ENCODE measurements at regions not wholly inside any gene's neighbourhood (a gene's known extent, or its start where the extent isn't known, plus 50 kb on each side); places are given as distances from the start of the nearest gene placed in this dataset.

DNA sequence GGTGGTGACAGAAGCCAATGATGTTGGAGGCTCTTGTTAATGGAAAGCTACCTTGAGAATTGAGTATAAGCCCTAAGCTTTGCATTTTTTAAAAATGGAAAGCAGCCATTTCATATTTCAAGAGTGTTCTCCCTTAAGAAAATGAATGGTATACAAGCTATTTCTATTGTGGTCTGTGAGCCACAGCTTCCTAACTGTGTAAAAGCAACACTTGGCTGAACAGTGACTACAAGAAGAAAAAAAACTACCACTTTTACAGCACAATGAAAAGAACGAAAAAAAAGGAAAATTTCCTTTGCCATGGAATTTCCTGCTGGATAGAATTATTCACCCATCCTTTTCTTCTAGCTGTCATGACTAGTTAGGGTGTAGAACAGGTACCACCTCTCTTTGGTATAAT lies 397.1 kb upstream of the BTBD3 start:
- DNase-seq (ENCODE audit: low read depth): no peak
- no peak overlapping the region for H3K4me3 ChIP-seq (ENCODE audit: low read length)
- TF ChIP-seq, protein P1, sequence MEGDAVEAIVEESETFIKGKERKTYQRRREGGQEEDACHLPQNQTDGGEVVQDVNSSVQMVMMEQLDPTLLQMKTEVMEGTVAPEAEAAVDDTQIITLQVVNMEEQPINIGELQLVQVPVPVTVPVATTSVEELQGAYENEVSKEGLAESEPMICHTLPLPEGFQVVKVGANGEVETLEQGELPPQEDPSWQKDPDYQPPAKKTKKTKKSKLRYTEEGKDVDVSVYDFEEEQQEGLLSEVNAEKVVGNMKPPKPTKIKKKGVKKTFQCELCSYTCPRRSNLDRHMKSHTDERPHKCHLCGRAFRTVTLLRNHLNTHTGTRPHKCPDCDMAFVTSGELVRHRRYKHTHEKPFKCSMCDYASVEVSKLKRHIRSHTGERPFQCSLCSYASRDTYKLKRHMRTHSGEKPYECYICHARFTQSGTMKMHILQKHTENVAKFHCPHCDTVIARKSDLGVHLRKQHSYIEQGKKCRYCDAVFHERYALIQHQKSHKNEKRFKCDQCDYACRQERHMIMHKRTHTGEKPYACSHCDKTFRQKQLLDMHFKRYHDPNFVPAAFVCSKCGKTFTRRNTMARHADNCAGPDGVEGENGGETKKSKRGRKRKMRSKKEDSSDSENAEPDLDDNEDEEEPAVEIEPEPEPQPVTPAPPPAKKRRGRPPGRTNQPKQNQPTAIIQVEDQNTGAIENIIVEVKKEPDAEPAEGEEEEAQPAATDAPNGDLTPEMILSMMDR (IDR thresholded peaks at IDR 0.05; ENCODE audit: insufficient read depth, low read depth, low read length, missing control alignments): no peak

- DNase-seq (ENCODE audit: low read depth): no peak
- TF ChIP-seq, protein P1 (IDR thresholded peaks at IDR 0.05; ENCODE audit: insufficient read depth, low read depth, low read length, missing control alignments): no peak
- H3K4me3 ChIP-seq (ENCODE audit: low read length): no peak overlapping the region
Observed at GRCh38 chr20:11521476-11522365, 396.0 kb upstream of the BTBD3 start.

GRCh38 chr20:11522366-11522741 lies 395.3 kb upstream of the BTBD3 start:
- no peak overlapping the region for H3K4me3 ChIP-seq (ENCODE audit: low read length)
- no peak for DNase-seq (ENCODE audit: low read depth)
- TF ChIP-seq, protein P1 (IDR thresholded peaks at IDR 0.05; ENCODE audit: insufficient read depth, low read depth, low read length, missing control alignments): no peak

GRCh38 chr20:11529047-11529446 lies 388.6 kb upstream of the BTBD3 start:
- peak; percentile 79 for DNase-seq (ENCODE audit: low read depth)
- TF ChIP-seq, protein P1 (IDR thresholded peaks at IDR 0.05; ENCODE audit: insufficient read depth, low read depth, low read length, missing control alignments): no peak
- H3K4me3 ChIP-seq (ENCODE audit: low read length): no peak overlapping the region

- TF ChIP-seq, protein P1 (IDR thresholded peaks at IDR 0.05; ENCODE audit: insufficient read depth, low read depth, low read length, missing control alignments): no peak
- no peak for DNase-seq (ENCODE audit: low read depth)
- no peak overlapping the region for H3K4me3 ChIP-seq (ENCODE audit: low read length)
Observed at GRCh38 chr20:11537032-11537431, 380.7 kb upstream of the BTBD3 start.

GRCh38 chr20:11539450-11539849 lies 378.2 kb upstream of the BTBD3 start:
- DNase-seq (ENCODE audit: low read depth): no peak
- TF ChIP-seq, protein P1 (IDR thresholded peaks at IDR 0.05; ENCODE audit: insufficient read depth, low read depth, low read length, missing control alignments): no peak
- H3K4me3 ChIP-seq (ENCODE audit: low read length): no peak overlapping the region

- DNase-seq (ENCODE audit: low read depth): no peak
- TF ChIP-seq, protein P1 (IDR thresholded peaks at IDR 0.05; ENCODE audit: insufficient read depth, low read depth, low read length, missing control alignments): no peak
- no peak overlapping the region for H3K4me3 ChIP-seq (ENCODE audit: low read length)
Observed at GRCh38 chr20:11540558-11540957, 377.1 kb upstream of the BTBD3 start.

All from epithelial cell of esophagus (primary cell).